ENCODE measurements at regions not wholly inside any gene's neighbourhood (a gene's known extent, or its start where the extent isn't known, plus 50 kb on each side); places are given as distances from the start of the nearest gene placed in this dataset.

GRCh38 chr7:19620470-19620869, 88.4 kb downstream of the POLR1F start:
- no peak for TF ChIP-seq CTCF (conservative IDR thresholded peaks at IDR 0.05; ENCODE audit: low read depth, low read length)
- TF ChIP-seq EZH2phosphoT487 (IDR thresholded peaks at IDR 0.05; ENCODE audit: borderline replicate concordance, low read length) = no peak
- TF ChIP-seq EZH2 (IDR thresholded peaks at IDR 0.05; ENCODE audit: low read length, unreplicated experiment) = no peak

Data from PC-3 (cell line).